ENCODE measurements at regions not wholly inside any gene's neighbourhood (a gene's known extent, or its start where the extent isn't known, plus 50 kb on each side); places are given as distances from the start of the nearest gene placed in this dataset.

DNA sequence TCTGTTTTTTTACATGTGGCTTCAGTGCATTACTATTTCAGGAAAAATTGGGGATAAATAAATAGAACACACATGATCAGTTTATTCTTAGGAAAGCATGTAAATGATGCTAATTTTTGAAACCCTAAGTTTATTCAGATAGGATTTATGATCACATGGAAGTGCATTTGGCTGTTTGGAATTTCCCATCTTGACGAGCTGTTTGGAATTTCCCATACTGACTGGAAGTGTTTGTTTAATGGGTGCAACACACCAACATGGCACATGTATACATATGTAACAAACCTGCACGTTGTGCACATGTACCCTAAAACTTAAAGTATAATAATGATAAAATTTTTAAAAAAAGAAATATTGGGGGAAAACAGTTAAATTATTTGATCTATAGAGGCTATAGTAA is 79.5 kb downstream of the COL6A6 start:
- TF ChIP-seq POLR2A (IDR thresholded peaks at IDR 0.05) = no peak
- TF ChIP-seq, protein P1, sequence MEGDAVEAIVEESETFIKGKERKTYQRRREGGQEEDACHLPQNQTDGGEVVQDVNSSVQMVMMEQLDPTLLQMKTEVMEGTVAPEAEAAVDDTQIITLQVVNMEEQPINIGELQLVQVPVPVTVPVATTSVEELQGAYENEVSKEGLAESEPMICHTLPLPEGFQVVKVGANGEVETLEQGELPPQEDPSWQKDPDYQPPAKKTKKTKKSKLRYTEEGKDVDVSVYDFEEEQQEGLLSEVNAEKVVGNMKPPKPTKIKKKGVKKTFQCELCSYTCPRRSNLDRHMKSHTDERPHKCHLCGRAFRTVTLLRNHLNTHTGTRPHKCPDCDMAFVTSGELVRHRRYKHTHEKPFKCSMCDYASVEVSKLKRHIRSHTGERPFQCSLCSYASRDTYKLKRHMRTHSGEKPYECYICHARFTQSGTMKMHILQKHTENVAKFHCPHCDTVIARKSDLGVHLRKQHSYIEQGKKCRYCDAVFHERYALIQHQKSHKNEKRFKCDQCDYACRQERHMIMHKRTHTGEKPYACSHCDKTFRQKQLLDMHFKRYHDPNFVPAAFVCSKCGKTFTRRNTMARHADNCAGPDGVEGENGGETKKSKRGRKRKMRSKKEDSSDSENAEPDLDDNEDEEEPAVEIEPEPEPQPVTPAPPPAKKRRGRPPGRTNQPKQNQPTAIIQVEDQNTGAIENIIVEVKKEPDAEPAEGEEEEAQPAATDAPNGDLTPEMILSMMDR (IDR thresholded peaks at IDR 0.05) = no peak
